CD14-positive monocyte (primary cell): ENCODE measurements at regions not wholly inside any gene's neighbourhood (a gene's known extent, or its start where the extent isn't known, plus 50 kb on each side); places are given as distances from the start of the nearest gene placed in this dataset.

Experiments
- DNase-seq, 3 donors: peaks; one replicate each; pipeline ENCODE4 v3.0.0-alpha.2; 2011 to 2022
- H2AFZ ChIP-seq: 2 replicates; pipeline ENCODE4 v1.6.0; 2012; ENCODE audit warnings: mild to moderate bottlenecking, low read depth, low read length, inconsistent platforms; ENCODE audit not compliant: insufficient read depth, poor library complexity, severe bottlenecking
- H3K27ac ChIP-seq, 2 donors: 1 replicate in 1 of 2; 2 replicates in 1 of 2; pipeline ENCODE4 v1.5.1; 2012 to 2013; ENCODE audit warnings: low read length in 2 of 2, control low read depth in 1 of 2, inconsistent platforms in 1 of 2, low read depth in 1 of 2, mild to moderate bottlenecking in 1 of 2
- H3K27me3 ChIP-seq, 2 donors: one replicate each; pipeline versions ENCODE4 v1.6.0 to v1.6.1; 2011 to 2013; ENCODE audit warnings: low read length in 2 of 2; ENCODE audit not compliant: control insufficient read depth in 2 of 2, insufficient read depth in 2 of 2
- H3K36me3 ChIP-seq, 2 donors: replicated peaks in 1 of 2; 1 replicate in 1 of 2; 2 replicates in 1 of 2; pipeline versions ENCODE4 v1.5.1 to v1.6.1; 2012 to 2013; ENCODE audit warnings: low read length in 2 of 2, control low read depth in 1 of 2, inconsistent platforms in 1 of 2, mild to moderate bottlenecking in 1 of 2; ENCODE audit not compliant: insufficient read depth in 2 of 2, control insufficient read depth in 1 of 2
- H3K4me1 ChIP-seq, 2 donors: 1 replicate in 1 of 2; 2 replicates in 1 of 2; pipeline versions ENCODE4 v1.5.1 to v1.6.1; 2012 to 2013; ENCODE audit warnings: low read length in 2 of 2, control low read depth in 1 of 2, inconsistent platforms in 1 of 2, mild to moderate bottlenecking in 1 of 2, moderate library complexity in 1 of 2; ENCODE audit not compliant: insufficient read depth in 2 of 2, control insufficient read depth in 1 of 2
- H3K4me2 ChIP-seq: replicated peaks from 2 replicates; pipeline ENCODE3; 2012; ENCODE audit warnings: low read length, moderate library complexity, mild to moderate bottlenecking; ENCODE audit not compliant: poor library complexity, severe bottlenecking; ENCODE audit errors: extremely low read depth
- H3K4me3 ChIP-seq, 3 experiments: fragments of 200-600 bp in 1 of 3; sonication (generic) in 1 of 3; replicated peaks in 1 of 3; 1 replicate in 2 of 3; 2 replicates in 1 of 3; pipeline ENCODE4 v1.5.1; 2011 to 2013; ENCODE audit warnings: low read length in 3 of 3, mild to moderate bottlenecking in 3 of 3, control low read depth in 2 of 3, low read depth in 2 of 3, inconsistent platforms in 1 of 3, moderate library complexity in 1 of 3
- H3K79me2 ChIP-seq: 2 replicates; pipeline ENCODE4 v1.6.0; 2012; ENCODE audit warnings: mild to moderate bottlenecking, control low read depth, inconsistent platforms, low read length, moderate library complexity; ENCODE audit not compliant: insufficient read depth
- H3K9ac ChIP-seq: 2 replicates; pipeline ENCODE4 v1.6.0; 2017; ENCODE audit warnings: low read length, mild to moderate bottlenecking; ENCODE audit not compliant: insufficient read depth, poor library complexity, severe bottlenecking
- H3K9me3 ChIP-seq, 2 donors: replicated peaks in 1 of 2; 1 replicate in 1 of 2; 2 replicates in 1 of 2; pipeline versions ENCODE4 v1.5.1 to v1.6.1; 2012 to 2013; ENCODE audit warnings: low read length in 2 of 2, control low read depth in 1 of 2; ENCODE audit not compliant: control insufficient read depth in 1 of 2, insufficient read depth in 1 of 2
- H4K20me1 ChIP-seq: 2 replicates; pipeline ENCODE4 v1.6.0; 2012; ENCODE audit warnings: mild to moderate bottlenecking, low read length, control low read depth, moderate library complexity; ENCODE audit not compliant: insufficient read depth
- H3K27ac Mint-ChIP-seq, 7 donors: one replicate each; pipeline ENCODE4 v1.8.0; 2020; ENCODE audit warnings: mild to moderate bottlenecking in 7 of 7, mixed read lengths in 7 of 7, moderate library complexity in 6 of 7, inconsistent platforms in 2 of 7
- H3K27me3 Mint-ChIP-seq, 3 donors: one replicate each; pipeline ENCODE4 v1.8.0; 2021 to 2022; ENCODE audit warnings: low read depth in 3 of 3, mild to moderate bottlenecking in 3 of 3, mixed read lengths in 3 of 3, moderate library complexity in 3 of 3, inconsistent platforms in 1 of 3
- H3K36me3 Mint-ChIP-seq, 2 donors: one replicate each; pipeline ENCODE4 v1.8.0; 2020; ENCODE audit warnings: mixed read lengths in 2 of 2, inconsistent platforms in 1 of 2, mild to moderate bottlenecking in 1 of 2
- H3K4me1 Mint-ChIP-seq: one replicate; pipeline ENCODE4 v1.8.0; 2020; ENCODE audit warnings: mild to moderate bottlenecking, mixed read lengths
- H3K4me3 Mint-ChIP-seq, 2 donors: one replicate each; pipeline ENCODE4 v1.8.0; 2020; ENCODE audit warnings: mild to moderate bottlenecking in 2 of 2, mixed read lengths in 2 of 2, moderate library complexity in 1 of 2
- H3K9me3 Mint-ChIP-seq, 7 donors: one replicate each; pipeline ENCODE4 v1.8.0; 2020 to 2022; ENCODE audit warnings: mixed read lengths in 7 of 7, mild to moderate bottlenecking in 6 of 7, moderate library complexity in 6 of 7, inconsistent platforms in 2 of 7
- CTCF ChIP-seq: fragments of 200-600 bp; IDR thresholded peaks from one replicate; pipeline ENCODE4 v1.8.0; 2022; ENCODE audit warnings: antibody characterized with exemption, mild to moderate bottlenecking
- WGBS: methylation state at CpG from one replicate; pipeline ENCODE4 v1.1.5; 2013; ENCODE audit warnings: missing lambda C conversion rate; ENCODE audit not compliant: insufficient coverage; 5-methylcytosine and 5-hydroxymethylcytosine counted together
- intact Hi-C, 2 donors: fragments of 100-400 bp; cut with micrococcal nuclease; formaldehyde crosslinking; loops; one replicate each; pipeline versions ENCODE4 v1.15.0 to v1.15.1; 2023

GRCh38 chr21:16137106-16137505 is 407.3 kb downstream of the USP25 start:
- H3K9ac ChIP-seq: no peak overlapping the region
- DNase-seq: no peak
- H3K36me3 Mint-ChIP-seq: no peaks in the 10 kb centered on the region
- H3K9me3 ChIP-seq: peaks cover 5 to 13% of the 10 kb centered on the region in 2 donors
- H2AFZ ChIP-seq: no peak overlapping the region
- no peaks in the 10 kb centered on the region for H3K79me2 ChIP-seq
- H3K27ac Mint-ChIP-seq: no peak overlapping the region
- peaks cover 0 to 9% (median 5%) of the 10 kb centered on the region in 7 donors for H3K9me3 Mint-ChIP-seq
- H4K20me1 ChIP-seq: no peaks in the 10 kb centered on the region
- H3K27me3 Mint-ChIP-seq: no peaks in the 10 kb centered on the region
- intact Hi-C loops: loop anchor here in 1 of 2 donors (10.0 kb wide), 1 partner anchor 968 kb away; no protein-coding TSS in a partner anchor
- no peak overlapping the region for H3K4me2 ChIP-seq
- H3K4me3 Mint-ChIP-seq: no peak overlapping the region
- H3K4me1 Mint-ChIP-seq: no peaks in the 10 kb centered on the region
- H3K36me3 ChIP-seq: no peaks in the 10 kb centered on the region
- no CpG with 5 or more reads among the region's 1 CpG for WGBS
- TF ChIP-seq CTCF: no peak
- H3K4me3 ChIP-seq: no peak overlapping the region
- no peaks in the 10 kb centered on the region for H3K27me3 ChIP-seq
- H3K4me1 ChIP-seq: no peaks in the 10 kb centered on the region
- H3K27ac ChIP-seq: no peak overlapping the region

GRCh38 chr21:16145052-16145451 is 415.3 kb downstream of the USP25 start:
- no peak for TF ChIP-seq CTCF
- H3K4me3 ChIP-seq: no peak overlapping the region
- peaks cover 0 to 2% (median 1%) of the 10 kb centered on the region in 3 donors for H3K27me3 Mint-ChIP-seq
- H3K4me1 ChIP-seq: no peaks in the 10 kb centered on the region
- H4K20me1 ChIP-seq: no peaks in the 10 kb centered on the region
- no peaks in the 10 kb centered on the region for H3K36me3 ChIP-seq
- H3K27ac ChIP-seq: no peak overlapping the region
- WGBS: 100% methylated on average over 2 of the region's 3 CpGs
- no peak overlapping the region for H3K4me3 Mint-ChIP-seq
- peaks cover 2 to 13% (median 6%) of the 10 kb centered on the region in 7 donors for H3K9me3 Mint-ChIP-seq
- no peak for DNase-seq
- H3K36me3 Mint-ChIP-seq: no peaks in the 10 kb centered on the region
- H3K79me2 ChIP-seq: no peaks in the 10 kb centered on the region
- H3K9me3 ChIP-seq: peaks cover 0 to 12% of the 10 kb centered on the region in 2 donors
- H3K27me3 ChIP-seq: no peaks in the 10 kb centered on the region
- H3K27ac Mint-ChIP-seq: no peak overlapping the region
- intact Hi-C loops: no loop called here
- H3K4me1 Mint-ChIP-seq: no peaks in the 10 kb centered on the region
- no peak overlapping the region for H3K9ac ChIP-seq
- no peak overlapping the region for H2AFZ ChIP-seq
- H3K4me2 ChIP-seq: no peak overlapping the region
